Sigmoid colon (tissue), 4 donors: ENCODE measurements at regions not wholly inside any gene's neighbourhood (a gene's known extent, or its start where the extent isn't known, plus 50 kb on each side); places are given as distances from the start of the nearest gene placed in this dataset.

Experiments used
- EP300 ChIP-seq, 4 donors: sonication (generic); formaldehyde crosslinking; IDR thresholded peaks; one replicate each; pipeline ENCODE4 v1.6.1; 2017; ENCODE audit warnings: antibody characterized with exemption in 4 of 4
- POLR2A ChIP-seq, 2 donors: fragments of 450-650 bp; IDR thresholded peaks; one replicate each; pipeline ENCODE4 v1.6.1; 2016; ENCODE audit warnings: antibody characterized with exemption in 2 of 2, mild to moderate bottlenecking in 2 of 2, moderate library complexity in 2 of 2
- TF ChIP-seq, protein P1 (sequence below), 4 experiments: fragments of 450-650 bp in 3 of 4; fragments of 200-600 bp in 1 of 4; IDR thresholded peaks; one replicate each; pipeline ENCODE4 v1.5.1; 2016 to 2019; ENCODE audit warnings: antibody characterized with exemption in 4 of 4, mild to moderate bottlenecking in 3 of 4, moderate library complexity in 2 of 4

DNA sequence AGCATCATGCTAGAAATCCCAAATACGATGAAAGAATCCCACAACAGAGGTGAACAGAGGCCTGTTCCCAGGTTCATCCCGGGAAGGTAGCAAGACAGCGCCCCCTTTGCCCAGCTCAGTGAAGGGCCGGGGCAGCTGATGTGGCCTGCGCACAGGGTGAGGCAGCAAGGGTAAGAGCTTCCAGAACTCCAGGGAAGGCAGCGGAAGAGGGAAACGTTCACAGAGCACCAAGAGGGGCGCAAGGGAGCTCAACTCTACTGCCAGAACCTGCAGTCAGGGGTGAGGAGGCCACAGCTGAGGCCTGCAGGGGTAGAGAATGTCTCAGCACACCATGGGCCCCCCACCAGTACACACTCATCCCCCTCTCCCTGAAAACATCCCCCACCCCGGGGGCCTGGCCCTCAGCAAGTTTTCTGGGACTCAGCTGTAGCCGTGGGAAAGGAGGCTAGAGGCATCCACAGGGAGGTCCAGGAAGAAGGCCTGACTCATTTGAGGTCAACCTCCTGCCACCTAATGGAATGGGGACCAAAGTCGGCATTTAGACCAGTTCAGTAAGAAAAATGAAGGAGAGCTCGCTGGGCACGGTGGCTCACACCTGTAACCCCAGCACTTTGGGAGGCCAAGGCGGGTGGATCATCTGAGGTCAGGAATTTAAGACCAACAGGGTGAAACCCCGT lies 95.6 kb upstream of the ASAP2 start:
- no peak for TF ChIP-seq POLR2A (IDR thresholded peaks at IDR 0.05)
- TF ChIP-seq, protein P1, sequence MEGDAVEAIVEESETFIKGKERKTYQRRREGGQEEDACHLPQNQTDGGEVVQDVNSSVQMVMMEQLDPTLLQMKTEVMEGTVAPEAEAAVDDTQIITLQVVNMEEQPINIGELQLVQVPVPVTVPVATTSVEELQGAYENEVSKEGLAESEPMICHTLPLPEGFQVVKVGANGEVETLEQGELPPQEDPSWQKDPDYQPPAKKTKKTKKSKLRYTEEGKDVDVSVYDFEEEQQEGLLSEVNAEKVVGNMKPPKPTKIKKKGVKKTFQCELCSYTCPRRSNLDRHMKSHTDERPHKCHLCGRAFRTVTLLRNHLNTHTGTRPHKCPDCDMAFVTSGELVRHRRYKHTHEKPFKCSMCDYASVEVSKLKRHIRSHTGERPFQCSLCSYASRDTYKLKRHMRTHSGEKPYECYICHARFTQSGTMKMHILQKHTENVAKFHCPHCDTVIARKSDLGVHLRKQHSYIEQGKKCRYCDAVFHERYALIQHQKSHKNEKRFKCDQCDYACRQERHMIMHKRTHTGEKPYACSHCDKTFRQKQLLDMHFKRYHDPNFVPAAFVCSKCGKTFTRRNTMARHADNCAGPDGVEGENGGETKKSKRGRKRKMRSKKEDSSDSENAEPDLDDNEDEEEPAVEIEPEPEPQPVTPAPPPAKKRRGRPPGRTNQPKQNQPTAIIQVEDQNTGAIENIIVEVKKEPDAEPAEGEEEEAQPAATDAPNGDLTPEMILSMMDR (IDR thresholded peaks at IDR 0.05) = no peak
- TF ChIP-seq EP300 (IDR thresholded peaks at IDR 0.05) = no peak
